ENCODE measurements at regions not wholly inside any gene's neighbourhood (a gene's known extent, or its start where the extent isn't known, plus 50 kb on each side); places are given as distances from the start of the nearest gene placed in this dataset.

DNA sequence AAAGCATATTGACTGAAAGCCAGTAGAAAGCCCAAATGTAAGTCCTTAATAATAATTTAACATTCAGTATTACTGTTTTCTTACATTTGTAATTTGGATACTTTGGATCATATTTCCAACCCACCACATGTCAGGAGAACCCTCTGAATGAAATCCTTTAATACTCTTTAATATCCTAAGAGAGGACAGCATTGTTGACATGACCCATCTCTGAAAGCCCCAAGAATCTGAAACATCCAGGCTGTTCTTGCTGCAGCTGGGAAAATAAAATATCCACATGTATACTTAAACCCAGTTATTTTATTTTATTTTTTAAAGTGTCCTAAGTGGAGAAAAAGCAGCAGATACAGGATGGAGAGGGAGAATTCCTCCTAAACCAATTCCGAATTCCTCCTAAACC is 130.8 kb upstream of the RIPOR2 start:
- no peak for DNase-seq (ENCODE audit: low read depth)

DNA sequence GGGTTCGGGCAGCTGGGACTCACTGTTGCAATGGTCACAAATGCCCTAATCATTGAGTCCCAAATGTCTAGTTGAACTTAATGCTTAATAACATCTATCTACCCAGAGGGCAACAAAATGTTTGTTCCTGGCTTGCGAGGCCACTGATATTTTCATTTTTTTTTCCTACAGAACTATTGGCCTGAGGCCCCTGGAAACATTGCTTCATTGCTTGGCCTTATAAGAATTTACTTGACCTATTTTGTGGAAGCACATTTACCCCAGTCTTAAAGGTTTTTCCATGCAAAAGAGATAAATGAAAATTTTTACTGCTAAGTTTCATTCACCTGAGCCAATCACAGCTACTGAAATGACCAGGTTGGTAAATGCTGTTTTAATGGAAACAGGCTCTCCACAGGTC is 133.1 kb upstream of the RIPOR2 start:
- no peak for DNase-seq (ENCODE audit: low read depth)

DNA sequence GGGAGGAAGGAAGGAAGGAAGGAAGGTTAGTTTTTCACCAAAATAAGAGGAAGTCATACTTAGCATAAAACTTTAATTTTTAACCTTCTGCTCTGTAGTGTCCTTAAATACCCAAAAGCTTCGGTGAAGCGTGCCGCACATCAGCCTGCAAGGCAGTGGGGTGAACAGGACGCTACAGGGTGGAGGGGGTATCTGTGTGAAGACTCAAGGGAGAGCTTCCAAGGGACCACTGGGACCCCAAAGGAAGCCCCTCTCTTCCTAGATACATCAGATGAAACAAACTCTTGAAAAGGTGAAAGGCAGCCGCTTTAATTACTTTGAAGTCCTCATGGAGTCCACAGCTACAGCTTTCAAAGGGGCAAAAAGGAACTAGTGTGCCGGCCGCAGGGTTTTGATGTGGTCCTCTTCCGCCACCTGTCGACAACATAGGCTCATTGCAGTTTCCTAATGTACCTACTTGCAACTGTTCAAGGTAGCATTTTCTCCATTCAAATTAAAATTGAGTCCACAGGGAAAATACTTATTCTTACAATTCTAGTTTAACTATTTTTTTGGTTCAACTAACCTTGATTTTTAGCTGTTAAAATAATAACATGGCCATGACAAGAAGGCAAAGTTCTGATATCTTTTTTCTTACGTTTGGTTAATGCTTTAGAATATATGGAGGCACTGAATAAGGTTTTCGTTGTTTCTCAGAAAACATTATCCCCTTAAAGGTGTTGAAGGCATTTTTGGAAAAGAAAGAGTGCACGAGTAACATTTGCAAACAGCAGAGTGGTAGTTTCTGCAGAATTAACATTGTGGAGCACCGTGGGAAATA is 135.0 kb upstream of the RIPOR2 start:
- peak; percentile 70 for DNase-seq (ENCODE audit: low read depth)

DNA sequence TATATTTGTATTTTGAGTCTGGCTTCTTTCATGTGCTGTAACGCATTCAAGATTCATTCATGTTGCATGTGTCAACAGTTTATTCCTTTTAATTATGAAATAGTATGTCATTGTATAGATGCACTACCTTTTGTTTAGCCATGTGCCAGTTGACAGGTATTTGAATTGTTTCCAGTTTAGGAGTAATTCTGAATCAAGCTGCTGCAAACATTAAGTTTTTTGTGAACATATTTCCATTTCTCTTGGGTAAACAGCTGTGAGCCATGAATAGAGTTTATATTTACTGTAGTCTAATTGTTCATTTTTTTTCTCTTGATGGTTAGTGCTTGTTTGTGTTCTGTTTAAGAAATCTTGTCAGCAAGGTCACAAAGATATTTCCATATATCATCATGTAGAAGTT is 142.4 kb upstream of the RIPOR2 start:
- no peak for DNase-seq (ENCODE audit: low read depth)

DNA sequence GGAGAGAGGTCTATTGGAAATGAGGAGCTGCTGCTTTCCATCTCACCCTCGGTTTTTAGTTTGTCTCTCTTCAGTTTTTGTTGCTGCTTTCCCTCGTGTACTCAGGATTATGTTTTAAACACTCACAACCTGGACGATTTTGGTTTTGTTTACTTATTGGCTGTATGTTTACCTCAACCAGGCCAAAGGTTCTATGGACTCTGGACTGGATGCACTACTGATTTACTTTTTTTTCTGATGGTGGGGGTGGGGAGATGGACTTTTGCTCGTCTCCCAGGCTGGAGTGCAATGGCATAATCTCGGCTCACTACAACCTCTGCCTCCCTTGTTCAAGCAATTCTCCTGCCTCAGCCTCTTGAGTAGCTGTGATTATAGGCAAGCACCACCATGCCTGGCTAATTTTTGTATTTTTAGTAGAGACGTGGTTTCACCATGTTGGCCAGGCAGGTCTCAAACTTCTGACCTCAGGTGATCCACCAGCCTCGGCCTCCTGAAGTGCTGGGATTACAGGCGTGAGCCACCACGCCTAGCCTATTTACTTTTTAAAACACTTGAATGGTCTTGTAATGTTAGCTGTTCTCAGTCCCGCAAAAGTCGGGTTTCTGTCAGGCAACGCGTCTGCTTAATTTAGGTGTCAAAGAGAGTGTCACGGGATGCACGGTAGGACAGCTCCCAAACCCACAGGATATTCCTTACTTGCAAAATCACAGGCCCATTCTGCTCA is 148.2 kb upstream of the RIPOR2 start:
- DNase-seq (ENCODE audit: low read depth), result no peak

DNA sequence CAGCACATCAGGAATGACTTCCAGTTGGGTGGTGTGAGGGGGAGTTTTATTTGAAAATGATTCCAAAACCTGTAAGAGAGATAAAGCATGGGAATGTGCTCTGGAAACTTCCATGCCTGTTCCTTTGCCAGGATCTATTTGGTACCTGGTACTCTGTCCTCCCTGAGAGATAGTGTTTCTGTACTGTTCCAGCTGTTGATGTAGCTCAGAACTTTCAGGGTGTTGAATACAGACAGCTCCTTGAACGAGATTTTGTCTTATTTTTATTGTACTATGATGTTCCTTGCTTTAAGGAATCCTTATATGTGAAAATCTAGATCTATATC is 148.7 kb upstream of the RIPOR2 start:
- DNase-seq (ENCODE audit: low read depth), result no peak

DNA sequence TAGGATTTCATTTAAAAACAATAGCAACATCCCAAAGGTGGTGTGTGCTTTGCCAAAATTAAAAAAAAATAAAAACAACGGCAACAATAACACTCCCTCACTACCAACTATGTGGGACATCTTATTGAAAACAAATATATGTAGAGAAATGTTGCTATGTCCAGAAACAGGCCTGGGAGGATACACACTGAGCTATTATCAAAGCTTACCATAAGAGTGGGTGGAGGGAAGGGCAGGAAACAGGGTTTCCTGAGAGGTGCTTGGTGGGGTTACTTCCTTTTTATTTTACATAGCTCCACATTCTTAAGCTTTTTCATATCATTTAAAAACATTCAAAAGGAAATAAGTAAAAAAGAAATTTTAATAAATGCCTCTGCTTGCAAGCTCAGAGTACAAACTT is 150.0 kb upstream of the RIPOR2 start:
- DNase-seq (ENCODE audit: low read depth), result peak; percentile 39

DNA sequence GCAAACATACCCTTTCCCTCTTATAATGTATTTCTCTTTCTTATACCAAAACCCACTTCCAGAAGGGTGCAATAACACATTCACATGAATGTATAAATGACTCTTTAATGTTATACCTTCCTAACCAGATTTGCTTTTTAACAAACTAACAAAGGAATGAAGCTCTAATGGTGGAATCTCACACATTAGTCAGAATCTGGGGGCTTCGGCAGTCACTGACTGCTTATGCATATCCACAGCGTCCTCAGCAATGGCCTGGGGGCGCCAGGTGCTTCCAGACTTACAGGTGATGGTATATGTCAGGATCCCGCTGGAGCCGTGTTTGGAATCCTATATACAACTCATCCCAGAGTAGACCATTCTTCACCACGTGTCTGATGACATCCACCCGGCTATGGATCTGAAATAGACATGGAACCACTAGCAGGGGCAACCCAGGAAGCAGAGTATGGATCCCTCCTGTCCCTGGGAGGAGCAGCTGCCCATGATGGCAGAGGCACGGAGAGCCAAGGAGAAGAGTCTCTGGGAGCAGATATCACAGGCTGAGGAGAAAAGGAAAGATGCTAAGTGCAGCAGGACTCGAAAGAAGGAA is 150.8 kb upstream of the RIPOR2 start:
- no peak for DNase-seq (ENCODE audit: low read depth)

DNA sequence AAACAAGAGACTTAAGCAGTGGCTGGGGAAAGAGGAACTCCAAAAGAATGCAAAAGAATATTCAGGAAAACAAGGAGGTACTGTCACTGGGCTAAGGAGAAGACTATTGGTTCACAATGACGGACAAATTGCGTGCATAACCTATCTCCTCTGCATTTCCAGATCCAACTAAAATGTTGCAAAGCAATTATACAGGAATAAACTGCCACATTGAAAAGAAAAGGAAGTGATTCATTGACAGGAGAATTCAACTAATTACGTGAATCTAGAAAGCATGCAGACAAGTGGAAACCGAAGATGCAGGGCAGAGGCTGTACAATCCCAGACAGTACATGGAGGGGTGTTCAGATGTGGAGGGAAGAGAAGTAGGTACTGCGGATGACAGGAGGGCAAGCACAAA is 152.8 kb upstream of the RIPOR2 start:
- DNase-seq (ENCODE audit: low read depth), result no peak

DNA sequence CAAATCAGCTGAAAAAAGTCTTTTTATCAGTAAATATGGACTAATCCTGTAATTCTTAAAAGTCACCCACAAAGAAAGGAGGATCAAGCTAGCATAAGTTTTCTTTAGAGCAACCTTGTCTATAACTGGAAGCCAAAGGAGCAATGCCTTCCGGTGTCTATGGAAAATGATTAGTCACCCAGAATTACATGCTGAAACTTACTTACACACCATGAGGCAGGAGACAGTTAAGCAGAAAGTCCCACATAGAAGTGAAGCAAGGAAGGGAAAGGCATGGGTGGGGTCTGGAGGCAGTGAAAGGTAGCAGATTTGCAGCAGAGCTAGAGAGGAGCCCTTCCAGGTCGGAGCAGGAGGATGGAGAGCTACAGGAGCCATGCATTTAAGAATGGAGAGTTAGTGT is 153.7 kb upstream of the RIPOR2 start:
- no peak for DNase-seq (ENCODE audit: low read depth)

DNA sequence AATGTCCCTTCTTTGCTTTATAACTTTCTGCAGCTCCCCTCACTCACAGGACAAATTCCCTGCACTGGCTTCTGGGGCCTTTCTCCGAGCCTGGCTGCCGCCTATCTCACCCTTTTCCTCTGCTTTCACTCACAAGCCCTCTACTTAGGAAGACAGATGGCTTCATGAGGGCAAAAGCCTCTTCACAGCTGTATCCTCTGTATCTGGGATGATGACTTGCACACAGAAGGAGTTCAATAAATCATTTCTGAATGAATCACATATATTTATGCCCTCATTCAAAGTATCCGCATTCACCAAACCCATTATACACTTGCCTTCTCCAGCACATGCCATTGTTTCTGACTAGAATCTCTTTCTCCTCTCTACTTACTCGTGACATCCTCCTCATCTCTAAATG is 159.0 kb upstream of the RIPOR2 start:
- no peak for DNase-seq (ENCODE audit: low read depth)

DNA sequence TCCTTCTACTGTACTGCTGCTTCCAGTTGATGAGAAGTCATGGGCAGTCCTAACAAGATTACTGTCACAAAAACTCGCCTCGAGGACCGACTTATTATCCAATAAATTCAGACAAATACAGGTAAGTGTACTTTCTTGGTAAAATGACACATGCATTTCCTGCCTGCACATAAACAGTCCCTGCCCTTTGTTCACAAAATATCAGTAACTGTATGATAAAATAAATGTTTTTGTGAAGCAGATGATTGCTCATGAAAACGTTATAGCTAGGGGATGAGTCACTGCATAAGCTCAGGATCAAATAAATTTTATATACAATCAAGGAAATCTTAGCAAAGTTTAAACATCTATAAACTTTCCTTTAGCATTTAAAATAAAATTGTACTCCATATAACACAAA is 164.5 kb upstream of the RIPOR2 start:
- DNase-seq (ENCODE audit: low read depth), result no peak

DNA sequence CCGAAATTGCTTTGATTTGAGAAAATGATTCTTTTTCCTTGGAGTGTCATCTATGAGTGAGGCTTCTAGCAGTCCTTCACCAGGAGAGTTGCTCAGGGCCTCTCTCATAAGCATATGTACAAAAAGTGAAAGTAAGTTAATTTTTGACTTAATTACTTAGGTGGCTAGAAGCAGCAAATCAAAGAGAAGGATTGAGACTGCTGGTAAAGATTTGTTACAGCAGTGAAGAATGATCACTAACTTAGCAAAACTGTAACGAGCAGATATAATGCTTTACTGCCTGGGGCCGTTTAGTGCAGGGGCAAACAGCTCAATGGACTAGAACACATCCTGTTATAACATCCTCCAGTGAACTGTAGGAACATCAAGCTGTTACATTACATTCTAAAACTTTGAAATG is 167.8 kb upstream of the RIPOR2 start:
- no peak for DNase-seq (ENCODE audit: low read depth)

DNA sequence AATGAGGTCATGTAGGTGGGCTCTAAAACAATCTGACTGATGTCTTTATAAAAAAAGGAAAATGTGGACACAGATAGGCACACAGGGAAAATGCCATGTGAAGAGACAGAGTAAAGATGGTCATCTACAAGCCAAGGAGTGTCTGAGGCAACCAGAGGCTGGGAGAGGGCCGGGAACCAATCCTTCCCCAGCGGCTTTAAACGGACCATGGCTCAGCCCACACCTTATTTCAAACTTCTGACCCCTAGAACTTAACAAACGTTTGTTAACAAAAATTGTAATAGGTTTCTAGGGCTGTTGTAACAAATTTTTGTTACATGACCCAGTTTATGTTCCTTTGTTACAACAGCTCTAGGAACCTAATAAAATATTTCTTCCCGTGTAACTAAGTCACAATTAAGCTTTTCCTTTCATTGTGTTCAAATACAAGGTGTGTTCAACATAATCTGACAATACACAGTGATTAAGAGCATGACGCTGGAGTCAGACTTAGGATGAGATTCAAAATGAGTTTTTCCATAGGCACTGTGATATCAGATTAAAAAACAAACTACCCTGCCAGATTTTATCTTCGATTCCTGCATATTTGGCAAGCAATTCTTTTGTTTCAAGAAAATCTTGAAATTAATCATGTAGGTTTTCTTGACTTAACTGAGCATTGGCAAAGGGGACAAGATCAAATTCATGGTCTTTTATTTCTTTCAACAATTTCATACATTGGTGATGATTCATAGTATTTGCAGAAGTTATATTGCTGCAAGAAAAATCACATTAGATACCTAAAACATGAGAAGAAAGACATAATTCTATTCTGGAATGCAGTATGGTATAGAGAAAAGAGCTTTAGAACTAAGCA is 169.5 kb upstream of the RIPOR2 start:
- no peak for DNase-seq (ENCODE audit: low read depth)

DNA sequence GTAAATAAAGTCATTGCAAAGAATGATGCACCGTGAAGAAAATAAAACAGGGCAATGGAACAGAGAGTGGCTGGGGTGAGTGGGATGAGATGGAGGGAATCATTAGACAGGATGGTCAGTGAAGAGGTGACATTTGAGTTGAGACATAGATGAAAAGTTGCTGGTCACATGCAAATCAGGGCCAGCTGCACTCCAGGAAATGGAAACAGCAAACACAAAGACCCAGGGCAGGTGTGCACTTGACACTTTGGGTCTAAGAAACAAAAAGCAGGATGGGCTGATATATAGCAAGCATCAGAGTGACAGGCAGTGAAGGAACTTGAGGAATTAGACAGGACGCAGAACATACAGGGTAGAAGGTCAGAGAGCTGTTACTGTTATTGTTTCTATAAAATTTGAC is 171.5 kb upstream of the RIPOR2 start:
- DNase-seq (ENCODE audit: low read depth), result no peak

DNA sequence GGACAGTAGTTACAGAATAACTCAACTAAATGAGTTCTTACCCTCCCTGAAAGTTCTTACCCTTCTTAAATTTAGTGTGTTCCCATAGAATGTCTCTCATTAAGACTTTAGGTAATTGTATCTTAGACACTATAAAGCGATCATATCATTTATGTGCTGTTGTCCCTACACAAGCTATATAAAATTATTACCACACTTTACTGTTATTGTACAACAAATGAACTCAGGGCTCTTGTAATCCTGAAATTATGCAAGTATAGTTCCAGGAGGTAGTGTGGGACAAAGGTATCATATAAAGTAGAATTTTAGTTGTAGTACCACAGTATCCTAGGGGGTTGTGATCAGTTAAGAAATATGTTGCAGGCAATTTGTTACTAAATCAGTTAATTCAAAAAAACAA is 167.4 kb upstream of the CARMIL1 start:
- DNase-seq (ENCODE audit: low read depth), result no peak

DNA sequence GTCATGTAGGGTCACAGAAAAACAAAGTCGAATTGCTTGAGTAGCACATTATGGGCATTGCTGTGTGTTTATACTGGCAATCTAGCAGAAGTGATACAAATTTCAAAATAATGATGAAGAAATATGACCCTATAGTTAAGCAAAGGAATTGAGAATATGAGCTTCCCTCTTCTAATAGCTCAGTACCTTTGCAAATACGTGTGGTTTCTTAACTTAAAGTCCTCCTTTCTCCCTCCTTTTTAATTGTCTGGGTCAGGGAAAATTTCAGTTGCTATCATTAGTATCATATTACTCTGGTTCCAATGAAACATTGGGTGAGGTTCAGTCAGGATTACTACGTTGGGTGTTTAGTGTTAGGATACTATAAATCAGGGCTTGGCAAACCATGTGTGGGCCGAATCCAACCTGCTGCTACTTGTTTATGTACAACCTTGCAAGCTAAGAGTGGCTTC is 166.8 kb upstream of the CARMIL1 start:
- no peak for DNase-seq (ENCODE audit: low read depth)

DNA sequence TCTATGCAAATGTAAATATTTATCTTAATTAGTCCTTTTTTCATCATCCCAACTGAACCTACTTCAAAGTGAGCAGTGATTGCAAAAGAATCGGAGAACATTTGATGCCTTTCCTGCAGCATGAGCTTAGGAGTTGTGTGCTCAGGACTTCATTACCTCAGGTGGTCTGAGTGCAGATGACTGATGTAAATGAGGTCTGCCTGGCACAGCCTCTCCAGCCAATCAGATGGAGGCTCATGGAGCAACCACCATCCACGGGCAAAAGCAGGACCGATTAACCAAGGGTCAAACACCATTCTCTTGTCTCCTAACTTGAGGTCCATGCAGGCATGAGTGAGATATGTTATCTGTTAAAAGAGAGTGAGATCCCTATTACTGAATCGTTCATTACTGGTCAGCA is 165.7 kb upstream of the CARMIL1 start:
- DNase-seq (ENCODE audit: low read depth), result no peak

DNA sequence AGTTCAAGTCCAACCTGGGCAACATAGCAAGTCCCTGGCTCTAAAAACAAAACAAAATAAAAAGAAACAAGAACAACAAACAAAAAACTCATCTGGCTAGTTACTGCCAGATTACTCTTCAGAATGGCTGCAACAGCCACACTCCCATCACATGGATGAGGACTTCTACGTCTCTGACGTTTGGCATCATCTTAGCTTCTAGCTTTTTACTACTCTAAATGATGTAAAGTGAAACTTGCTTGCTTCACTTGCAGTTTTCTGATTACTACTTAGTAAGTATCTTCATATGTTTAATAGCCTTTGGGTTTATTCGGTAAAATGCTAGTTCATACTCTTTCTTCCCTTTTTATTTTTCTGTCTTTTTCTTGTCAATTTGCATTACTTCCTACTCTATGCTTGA is 161.1 kb upstream of the CARMIL1 start:
- DNase-seq (ENCODE audit: low read depth), result no peak

DNA sequence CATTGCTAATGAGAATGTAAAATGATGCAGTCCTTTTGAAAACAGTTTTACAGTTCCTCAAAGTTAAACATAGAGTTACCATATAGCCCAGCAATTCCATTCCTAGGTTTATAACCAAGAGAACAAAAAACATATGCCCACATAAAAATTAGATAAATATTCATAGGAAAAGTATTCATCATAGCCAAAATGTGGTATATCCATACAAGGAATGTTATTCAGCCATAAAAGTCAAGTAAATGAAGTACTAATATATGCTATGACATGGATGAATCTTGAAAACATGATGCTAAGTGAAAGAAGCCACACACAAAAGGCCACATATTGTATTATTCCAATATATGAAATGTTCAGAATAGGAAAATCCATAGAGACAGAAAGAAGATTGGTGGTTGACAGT is 158.0 kb upstream of the CARMIL1 start:
- DNase-seq (ENCODE audit: low read depth), result no peak

DNA sequence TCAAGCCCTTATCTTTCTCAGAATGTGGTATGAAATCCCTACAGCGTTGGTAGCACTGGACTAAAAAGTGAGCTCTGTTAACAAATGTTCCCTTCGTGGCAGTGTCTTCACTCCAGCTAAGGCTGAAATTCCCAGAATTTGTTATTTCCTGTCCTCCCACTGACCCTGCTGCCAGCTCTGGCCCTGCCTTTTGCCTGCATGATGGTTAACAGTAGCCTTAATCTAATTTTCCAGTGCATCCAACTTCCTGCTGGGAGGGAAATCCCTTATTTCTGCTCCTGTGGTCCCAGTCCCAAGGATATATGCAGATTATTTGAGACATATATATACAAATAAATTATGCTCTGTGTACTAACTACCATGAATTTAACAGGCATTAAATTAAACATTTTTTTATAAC is 157.2 kb upstream of the CARMIL1 start:
- DNase-seq (ENCODE audit: low read depth), result no peak

DNA sequence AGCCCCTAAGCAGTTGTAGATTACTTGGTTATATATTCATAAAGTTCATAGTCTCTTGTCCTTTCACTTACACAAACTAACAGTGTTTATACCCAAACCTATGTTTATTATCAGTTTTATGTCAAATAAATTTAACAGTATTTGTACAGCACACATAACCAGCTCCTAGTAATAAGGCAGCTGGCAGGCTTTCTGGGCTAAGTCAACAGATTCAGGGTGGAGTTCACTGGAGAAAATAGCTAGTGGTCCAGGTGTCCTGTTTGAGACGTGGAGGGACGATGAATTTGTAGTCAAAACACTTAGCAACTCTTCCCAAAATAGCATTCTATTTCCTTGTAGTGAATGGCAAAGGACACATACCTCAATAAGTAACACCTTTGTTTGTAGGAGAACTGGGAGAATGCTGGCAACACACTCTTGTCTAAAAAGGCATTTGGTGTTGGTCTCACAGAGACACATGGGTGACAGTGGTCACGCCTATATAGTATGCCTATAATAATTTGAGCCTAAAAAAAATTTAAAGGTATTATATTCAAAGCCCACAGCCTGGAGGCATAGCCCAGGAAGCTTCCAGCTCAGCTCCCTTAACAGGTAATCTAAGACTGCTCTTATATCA is 156.4 kb upstream of the CARMIL1 start:
- no peak for DNase-seq (ENCODE audit: low read depth)
